ENCODE measurements at regions not wholly inside any gene's neighbourhood (a gene's known extent, or its start where the extent isn't known, plus 50 kb on each side); places are given as distances from the start of the nearest gene placed in this dataset.

DNA sequence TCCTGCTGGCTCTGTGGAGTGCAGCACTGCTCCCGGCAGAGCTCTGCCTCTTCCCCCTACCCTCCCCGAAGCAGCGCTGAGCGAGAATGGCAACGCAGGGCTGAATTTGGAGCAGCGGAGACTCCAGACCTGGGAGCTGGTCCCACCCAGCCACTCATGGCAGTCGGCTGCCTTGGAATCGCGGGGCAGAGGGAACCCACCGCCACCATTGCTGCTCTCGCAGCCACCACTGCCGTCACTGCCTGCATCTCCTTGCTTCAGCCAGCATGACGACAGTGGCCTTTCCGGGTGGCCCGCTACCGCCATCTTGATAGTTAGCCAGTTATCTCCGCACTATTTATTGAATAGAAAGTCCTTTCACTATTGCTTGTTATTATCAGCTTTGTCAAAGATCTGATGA is 321.5 kb upstream of the POU3F4 start:
- H3K4me1 ChIP-seq (ENCODE audit: insufficient read depth, low read length), result no peaks in the 10 kb centered on the region
- H3K79me2 ChIP-seq (ENCODE audit: low read length), result no peaks in the 10 kb centered on the region
- H3K4me2 ChIP-seq (ENCODE audit: low read length), result no peak overlapping the region
- no TSS peak for BruUV-seq (replicated peaks)
- H3K4me3 ChIP-seq (ENCODE audit: low read length), result no peak overlapping the region
- TF ChIP-seq EZH2 (IDR thresholded peaks at IDR 0.05; ENCODE audit: low read length, unreplicated experiment), result no peak
- TF ChIP-seq EZH2phosphoT487 (IDR thresholded peaks at IDR 0.05; ENCODE audit: borderline replicate concordance, low read length), result no peak
- TF ChIP-seq, protein P1, sequence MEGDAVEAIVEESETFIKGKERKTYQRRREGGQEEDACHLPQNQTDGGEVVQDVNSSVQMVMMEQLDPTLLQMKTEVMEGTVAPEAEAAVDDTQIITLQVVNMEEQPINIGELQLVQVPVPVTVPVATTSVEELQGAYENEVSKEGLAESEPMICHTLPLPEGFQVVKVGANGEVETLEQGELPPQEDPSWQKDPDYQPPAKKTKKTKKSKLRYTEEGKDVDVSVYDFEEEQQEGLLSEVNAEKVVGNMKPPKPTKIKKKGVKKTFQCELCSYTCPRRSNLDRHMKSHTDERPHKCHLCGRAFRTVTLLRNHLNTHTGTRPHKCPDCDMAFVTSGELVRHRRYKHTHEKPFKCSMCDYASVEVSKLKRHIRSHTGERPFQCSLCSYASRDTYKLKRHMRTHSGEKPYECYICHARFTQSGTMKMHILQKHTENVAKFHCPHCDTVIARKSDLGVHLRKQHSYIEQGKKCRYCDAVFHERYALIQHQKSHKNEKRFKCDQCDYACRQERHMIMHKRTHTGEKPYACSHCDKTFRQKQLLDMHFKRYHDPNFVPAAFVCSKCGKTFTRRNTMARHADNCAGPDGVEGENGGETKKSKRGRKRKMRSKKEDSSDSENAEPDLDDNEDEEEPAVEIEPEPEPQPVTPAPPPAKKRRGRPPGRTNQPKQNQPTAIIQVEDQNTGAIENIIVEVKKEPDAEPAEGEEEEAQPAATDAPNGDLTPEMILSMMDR (conservative IDR thresholded peaks at IDR 0.05; ENCODE audit: low read depth, low read length), result no peak
- H3K9me3 ChIP-seq (ENCODE audit: low read length), result no peaks in the 10 kb centered on the region
- H4K20me1 ChIP-seq (ENCODE audit: low read length), result no peaks in the 10 kb centered on the region
- no peaks in the 10 kb centered on the region for H3K36me3 ChIP-seq (ENCODE audit: low read depth, low read length)
- no peak overlapping the region for H2AFZ ChIP-seq (ENCODE audit: low read length)
- ChIA-PET POLR2A (ENCODE audit: unreplicated experiment) (no interaction called here), CTCF (no interaction called here)
- H3F3A ChIP-seq (ENCODE audit: low read length, unreplicated experiment), result no peaks in the 10 kb centered on the region
- intact Hi-C loops (cut with micrococcal nuclease), result no loop called here
- no peak for ATAC-seq
- H3K27ac ChIP-seq (ENCODE audit: low read length), result no peak overlapping the region
- H3K27me3 ChIP-seq (ENCODE audit: low read length), result no peaks in the 10 kb centered on the region
- no peak overlapping the region for H3K9ac ChIP-seq (ENCODE audit: low read length)
- no peaks in the 10 kb centered on the region for H3K9me2 ChIP-seq (replicated peaks; ENCODE audit: low read length)
- DNase-seq, result no peak
